ENCODE measurements at regions not wholly inside any gene's neighbourhood (a gene's known extent, or its start where the extent isn't known, plus 50 kb on each side); places are given as distances from the start of the nearest gene placed in this dataset.

DNA sequence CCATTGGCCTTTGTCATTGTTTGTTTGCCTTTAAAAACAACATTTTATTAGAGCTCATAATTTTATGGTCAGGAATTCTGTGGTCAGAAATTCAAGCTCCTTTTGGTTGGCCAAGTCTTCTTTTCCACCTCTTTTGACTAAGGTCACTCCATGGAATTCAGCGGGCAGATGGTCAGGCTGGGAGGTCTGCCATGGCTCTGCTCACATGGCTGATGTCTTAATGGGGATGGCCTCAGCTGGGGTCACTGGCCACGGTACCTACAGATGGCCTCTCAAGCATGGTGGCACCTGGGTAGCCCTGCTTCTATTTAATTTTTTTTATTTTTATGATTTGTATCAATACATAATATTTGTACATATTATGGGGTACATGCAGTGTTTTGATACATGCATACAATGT lies 360.8 kb upstream of the MCTP2 start:
- TF ChIP-seq CTCF (conservative IDR thresholded peaks at IDR 0.05; ENCODE audit: low read depth, low read length): no peak
- H3K4me3 ChIP-seq (ENCODE audit: low read depth, low read length): no peak overlapping the region
- DNase-seq (ENCODE audit: low read depth): no peak

DNA sequence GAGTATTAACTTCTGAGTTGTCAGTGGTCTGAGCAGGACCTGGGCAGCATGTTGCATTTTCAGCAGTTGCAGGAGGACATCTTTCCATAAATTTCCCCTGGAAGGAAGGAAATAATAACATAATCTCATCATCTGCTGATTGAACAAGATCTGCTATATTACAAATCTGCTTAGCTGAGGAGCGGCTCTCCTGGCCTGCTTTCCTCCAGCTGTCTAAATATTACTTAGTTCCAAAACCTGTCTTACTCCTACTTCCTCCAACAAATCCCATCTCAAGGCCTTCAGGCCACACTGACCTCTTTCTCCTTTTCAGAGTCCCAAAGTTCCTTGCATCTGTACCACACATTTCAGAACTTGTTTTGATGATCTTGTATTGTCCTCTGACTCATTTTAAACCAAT lies 364.4 kb upstream of the MCTP2 start:
- H3K4me3 ChIP-seq (ENCODE audit: low read depth, low read length): no peak overlapping the region
- no peak for TF ChIP-seq CTCF (conservative IDR thresholded peaks at IDR 0.05; ENCODE audit: low read depth, low read length)
- DNase-seq (ENCODE audit: low read depth): no peak

DNA sequence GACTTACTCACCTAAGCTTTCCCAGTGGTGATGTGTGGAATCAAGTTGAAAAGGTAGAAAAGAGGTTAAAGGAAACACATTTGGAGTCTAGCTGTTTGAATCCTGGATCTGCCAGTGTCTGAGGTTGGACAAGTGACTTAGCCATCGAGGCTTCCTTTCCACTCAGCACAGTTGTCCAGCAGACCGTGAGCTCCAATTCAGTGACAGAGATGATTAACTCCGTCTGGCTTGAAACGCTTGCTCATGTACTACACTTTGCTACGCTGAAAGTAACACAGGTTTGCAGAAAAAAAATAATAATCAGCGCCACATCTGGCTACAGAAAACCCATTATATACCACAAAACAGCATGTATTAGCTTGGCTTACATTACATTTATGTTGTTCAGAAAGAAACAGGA lies 364.9 kb upstream of the MCTP2 start:
- H3K4me3 ChIP-seq (ENCODE audit: low read depth, low read length): no peak overlapping the region
- TF ChIP-seq CTCF (conservative IDR thresholded peaks at IDR 0.05; ENCODE audit: low read depth, low read length): no peak
- DNase-seq (ENCODE audit: low read depth): no peak

DNA sequence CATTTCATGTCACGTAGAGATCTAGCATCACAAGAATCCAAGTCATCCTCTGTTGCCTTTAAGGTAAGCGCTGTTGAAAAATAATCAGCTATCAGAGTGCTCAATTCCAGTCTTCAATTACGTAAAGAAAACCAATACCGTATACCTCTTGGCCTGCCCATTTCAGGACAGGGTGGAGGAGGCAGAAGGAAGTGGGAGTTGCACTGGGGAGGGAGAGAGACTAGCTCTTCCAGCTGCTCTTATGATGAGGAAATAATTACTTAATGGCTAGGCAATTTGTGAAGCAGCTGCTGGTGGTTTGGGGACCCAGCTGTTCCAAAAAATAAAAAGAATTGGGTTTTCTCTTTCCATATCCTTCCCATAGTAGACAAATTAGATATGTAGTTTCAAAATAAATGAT lies 365.8 kb upstream of the MCTP2 start:
- no peak for TF ChIP-seq CTCF (conservative IDR thresholded peaks at IDR 0.05; ENCODE audit: low read depth, low read length)
- no peak overlapping the region for H3K4me3 ChIP-seq (ENCODE audit: low read depth, low read length)
- DNase-seq (ENCODE audit: low read depth): no peak

DNA sequence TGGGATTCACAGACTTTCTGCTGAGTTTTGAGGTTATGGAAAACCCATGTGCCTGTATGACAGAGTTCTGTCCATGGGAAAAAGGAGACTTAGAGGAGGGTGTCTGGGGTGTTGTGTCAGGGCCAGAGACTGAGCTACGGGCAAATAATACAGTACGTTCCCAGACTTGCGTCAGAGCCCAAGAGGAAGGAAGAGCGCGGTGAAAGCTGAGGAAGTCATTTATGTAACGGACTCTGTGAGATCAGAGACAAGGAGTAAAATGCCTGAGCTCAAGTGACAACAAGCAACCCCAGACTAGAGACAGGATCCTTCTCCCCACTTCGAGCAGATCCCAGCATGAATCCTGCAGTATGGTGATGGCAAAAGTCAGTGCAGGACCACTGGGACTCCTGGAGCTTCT lies 368.6 kb upstream of the MCTP2 start:
- no peak for TF ChIP-seq CTCF (conservative IDR thresholded peaks at IDR 0.05; ENCODE audit: low read depth, low read length)
- no peak overlapping the region for H3K4me3 ChIP-seq (ENCODE audit: low read depth, low read length)
- DNase-seq (ENCODE audit: low read depth): no peak

DNA sequence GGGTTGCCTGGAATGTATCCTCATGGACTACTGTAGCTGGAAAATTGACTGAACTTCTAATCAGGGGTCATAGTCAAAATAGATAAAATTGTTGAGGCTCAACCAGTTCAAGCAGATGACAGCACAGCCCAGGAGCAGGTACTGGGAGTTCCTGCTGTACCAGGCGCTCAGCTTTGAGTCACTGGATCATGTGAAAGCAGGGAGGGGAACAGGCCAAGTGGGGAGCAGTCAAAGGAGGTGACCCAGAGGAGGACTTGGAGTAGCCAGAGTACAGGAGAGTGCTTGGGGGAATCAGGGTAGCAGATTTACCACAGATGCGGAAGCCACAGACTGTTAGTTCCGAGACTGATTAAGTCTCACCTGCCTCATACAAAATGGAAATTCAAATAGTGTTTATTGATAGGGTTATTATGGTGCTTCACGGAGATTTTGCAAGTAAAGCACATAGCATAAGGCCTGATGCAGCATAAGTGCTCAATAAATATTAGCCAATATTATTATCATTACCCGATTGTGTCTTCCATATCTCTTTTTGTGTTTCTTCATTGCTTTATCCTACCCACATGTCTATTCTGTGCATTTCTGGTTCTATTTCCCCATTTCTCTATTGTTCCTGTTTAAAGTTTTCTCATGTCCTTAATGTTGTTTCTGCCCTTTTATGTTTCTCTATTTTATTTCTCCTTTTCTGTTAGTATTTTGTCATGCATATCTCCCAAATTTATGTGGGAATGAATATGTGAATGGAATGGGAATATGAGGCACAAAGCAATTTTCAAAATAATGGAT lies 369.2 kb upstream of the MCTP2 start:
- TF ChIP-seq CTCF (conservative IDR thresholded peaks at IDR 0.05; ENCODE audit: low read depth, low read length): no peak
- DNase-seq (ENCODE audit: low read depth): no peak
- H3K4me3 ChIP-seq (ENCODE audit: low read depth, low read length): no peak overlapping the region

DNA sequence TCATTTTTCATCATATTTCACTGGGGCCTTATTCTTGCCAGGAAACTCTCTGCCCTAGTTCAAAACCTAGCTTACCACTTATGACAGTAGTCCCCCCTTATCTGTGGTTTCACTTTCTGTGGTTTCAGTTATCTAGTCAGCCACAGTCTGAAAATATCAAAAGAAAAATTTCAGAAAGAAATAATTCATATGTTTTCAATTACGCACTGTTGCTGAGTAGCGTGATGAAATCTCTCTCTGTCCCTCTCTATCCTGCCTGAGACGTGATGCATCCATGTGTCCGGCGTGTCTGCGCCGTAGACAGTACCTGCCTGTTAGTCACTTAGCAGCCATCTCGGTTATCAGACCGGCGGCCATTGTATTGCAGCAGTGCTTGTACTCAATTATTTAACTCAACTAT lies 369.9 kb upstream of the MCTP2 start:
- DNase-seq (ENCODE audit: low read depth): no peak
- no peak for TF ChIP-seq CTCF (conservative IDR thresholded peaks at IDR 0.05; ENCODE audit: low read depth, low read length)
- no peak overlapping the region for H3K4me3 ChIP-seq (ENCODE audit: low read depth, low read length)

Data from epithelial cell of proximal tubule (primary cell).